RWPE2 (cell line): ENCODE measurements at regions not wholly inside any gene's neighbourhood (a gene's known extent, or its start where the extent isn't known, plus 50 kb on each side); places are given as distances from the start of the nearest gene placed in this dataset.
"Not testable (repeated sequence)": the region's sequence is repeated elsewhere in the genome, so short reads cannot be mapped to it uniquely, and the experiment has no call there.

Source experiments
- ATAC-seq: fragments of 200-7000 bp; cut with Tn5 transposase; 3 replicates; pipeline ENCODE4 v1.9.1; 2021; ENCODE audit warnings: low read depth
- DNase-seq: peaks from one replicate; pipeline ENCODE4 v3.0.0-alpha.2; 2020; ENCODE audit warnings: low spot score
- H3K27ac ChIP-seq: fragments of 450-650 bp; 2 replicates; pipeline ENCODE4 v1.5.1; 2017; ENCODE audit warnings: mild to moderate bottlenecking; ENCODE audit not compliant: poor library complexity, severe bottlenecking
- H3K27me3 ChIP-seq: fragments of 250-450 bp; sonication (Bioruptor Pico); 2 replicates; pipeline ENCODE4 v1.5.1; 2021; ENCODE audit warnings: mild to moderate bottlenecking, moderate library complexity; ENCODE audit not compliant: insufficient read depth, poor library complexity, severe bottlenecking
- H3K36me3 ChIP-seq: fragments of 250-450 bp; sonication (Bioruptor Pico); 2 replicates; pipeline ENCODE4 v1.5.1; 2020; ENCODE audit warnings: low read depth, mild to moderate bottlenecking, moderate library complexity
- H3K4me1 ChIP-seq: fragments of 250-450 bp; sonication (Bioruptor Pico); 2 replicates; pipeline ENCODE4 v1.5.1; 2021; ENCODE audit warnings: mild to moderate bottlenecking, moderate library complexity; ENCODE audit not compliant: insufficient read depth, poor library complexity, severe bottlenecking
- H3K4me3 ChIP-seq: fragments of 250-450 bp; sonication (Bioruptor Pico); 2 replicates; pipeline ENCODE4 v1.5.1; 2021; ENCODE audit warnings: mild to moderate bottlenecking, moderate library complexity; ENCODE audit not compliant: severe bottlenecking
- H3K9me3 ChIP-seq: fragments of 250-450 bp; sonication (Bioruptor Pico); 2 replicates; pipeline ENCODE4 v1.5.1; 2021; ENCODE audit warnings: mild to moderate bottlenecking, moderate library complexity; ENCODE audit not compliant: severe bottlenecking
- CTCF ChIP-seq: fragments of 450-650 bp; IDR thresholded peaks from one replicate; pipeline ENCODE4 v1.5.1; 2017; ENCODE audit warnings: mild to moderate bottlenecking, moderate library complexity; ENCODE audit not compliant: poor library complexity, severe bottlenecking

- Histone ChIP-seq H3K9me3 (no peaks in the 10 kb centered on the region), H3K36me3 (no peaks in the 10 kb centered on the region), H3K27me3 (no peaks in the 10 kb centered on the region), H3K4me3 (no peak overlapping the region), H3K4me1 (no peaks in the 10 kb centered on the region), H3K27ac (no peak overlapping the region)
- ATAC-seq (no peak), DNase-seq (no peak)
- TF ChIP-seq CTCF: no peak
Observed at GRCh38 chr2:8329660-8330622, 351.9 kb upstream of the ID2 start.

GRCh38 chr2:8331068-8331467 lies 350.8 kb upstream of the ID2 start:
- no peaks in the 10 kb centered on the region for H3K4me1 ChIP-seq
- no peak overlapping the region for H3K27ac ChIP-seq
- H3K4me3 ChIP-seq: no peak overlapping the region
- DNase-seq (no peak), ATAC-seq (no peak)
- TF ChIP-seq CTCF: no peak
- H3K9me3 ChIP-seq: no peaks in the 10 kb centered on the region
- no peaks in the 10 kb centered on the region for H3K36me3 ChIP-seq
- H3K27me3 ChIP-seq: no peaks in the 10 kb centered on the region

GRCh38 chr2:8332646-8333045 lies 349.2 kb upstream of the ID2 start:
- Histone ChIP-seq H3K27me3 (no peaks in the 10 kb centered on the region), H3K36me3 (no peaks in the 10 kb centered on the region), H3K4me3 (no peak overlapping the region), H3K27ac (no peak overlapping the region), H3K9me3 (no peaks in the 10 kb centered on the region), H3K4me1 (no peaks in the 10 kb centered on the region)
- ATAC-seq: no peak
- no peak for TF ChIP-seq CTCF
- no peak for DNase-seq

GRCh38 chr2:8333177-8333831 lies 348.6 kb upstream of the ID2 start:
- no peak overlapping the region for H3K4me3 ChIP-seq
- DNase-seq (no peak), ATAC-seq (no peak)
- no peaks in the 10 kb centered on the region for H3K27me3 ChIP-seq
- TF ChIP-seq CTCF: no peak
- no peaks in the 10 kb centered on the region for H3K36me3 ChIP-seq
- no peak overlapping the region for H3K27ac ChIP-seq
- no peaks in the 10 kb centered on the region for H3K9me3 ChIP-seq
- H3K4me1 ChIP-seq: no peaks in the 10 kb centered on the region

- DNase-seq, H3K4me1 ChIP-seq, ATAC-seq, H3K36me3 ChIP-seq, H3K27ac ChIP-seq, H3K4me3 ChIP-seq, H3K9me3 ChIP-seq, H3K27me3 ChIP-seq: not testable (repeated sequence)
Observed at GRCh38 chr2:8333832-8334187, 348.0 kb upstream of the ID2 start.
